OCI-LY7 (cell line): ENCODE measurements at regions not wholly inside any gene's neighbourhood (a gene's known extent, or its start where the extent isn't known, plus 50 kb on each side); places are given as distances from the start of the nearest gene placed in this dataset.
A peak's percentile ranks its signal among the peaks of the same experiment; 100 is the strongest.

Source experiments
- BruUV-seq: library from RNA; stranded (reverse); fragments of 400-500 nt; replicated peaks from 2 replicates; lab custom pipeline; 2021; lab: Mats Ljungman, UMichigan
- CTCF ChIA-PET: fragments of 300-600 bp; sonication (Branson Sonifier 250); formaldehyde crosslinking; loops from one replicate; lab custom pipeline; 2022; ENCODE audit warnings: antibody characterized with exemption; ENCODE audit not compliant: unreplicated experiment; lab: Charles Lee
- POLR2A ChIA-PET: fragments of 300-600 bp; sonication (Branson Sonifier 250); formaldehyde crosslinking; loops from one replicate; lab custom pipeline; 2022; ENCODE audit warnings: antibody characterized with exemption; lab: Charles Lee
- DNase-seq: peaks from one replicate; pipeline ENCODE4 v3.0.0-alpha.2; 2015; ENCODE audit warnings: low spot score
- H2AFZ ChIP-seq: fragments of 200-600 bp; sonication (generic), shearing (Covaris generic); 2 replicates; pipeline ENCODE4 v1.6.1; 2014; ENCODE audit warnings: mild to moderate bottlenecking, antibody characterized with exemption, low read length, moderate library complexity
- H3K27ac ChIP-seq: fragments of 200-600 bp; sonication (generic); 2 replicates; pipeline ENCODE4 v1.5.1; 2014; ENCODE audit warnings: mixed run types, low read depth, mild to moderate bottlenecking, moderate library complexity, low read length, inconsistent platforms; ENCODE audit not compliant: poor library complexity, severe bottlenecking
- H3K36me3 ChIP-seq: fragments of 200-600 bp; sonication (generic); 2 replicates; pipeline ENCODE4 v1.6.1; 2014; ENCODE audit warnings: mild to moderate bottlenecking, antibody characterized with exemption, low read length, moderate library complexity, mixed read lengths; ENCODE audit not compliant: insufficient read depth
- H3K4me1 ChIP-seq: fragments of 200-600 bp; sonication (generic); 2 replicates; pipeline ENCODE4 v1.5.1; 2014; ENCODE audit warnings: mild to moderate bottlenecking, low read length; ENCODE audit not compliant: insufficient read depth, poor library complexity, severe bottlenecking
- H3K4me2 ChIP-seq: fragments of 200-600 bp; sonication (generic); 2 replicates; pipeline ENCODE4 v1.6.1; 2014; ENCODE audit warnings: mild to moderate bottlenecking, low read length
- H3K4me3 ChIP-seq: fragments of 200-600 bp; sonication (generic); 2 replicates; pipeline ENCODE4 v1.5.1; 2014; ENCODE audit warnings: mild to moderate bottlenecking, low read depth, low read length; ENCODE audit not compliant: poor library complexity, severe bottlenecking
- H3K79me2 ChIP-seq: fragments of 200-600 bp; sonication (generic); 2 replicates; pipeline ENCODE4 v1.6.1; 2016; ENCODE audit warnings: low read depth, mild to moderate bottlenecking, low read length, moderate library complexity, mixed read lengths; ENCODE audit not compliant: insufficient read depth
- H3K9me2 ChIP-seq: fragments of 200-600 bp; sonication (generic); 2 replicates; pipeline ENCODE4 v1.6.1; 2016; ENCODE audit warnings: mild to moderate bottlenecking, low read length, mixed read lengths; ENCODE audit not compliant: insufficient read depth
- H3K9me3 ChIP-seq: fragments of 200-600 bp; sonication (generic); 2 replicates; pipeline ENCODE4 v1.6.1; 2014; ENCODE audit warnings: mild to moderate bottlenecking, mixed run types, low read length, mixed read lengths
- H4K20me1 ChIP-seq: fragments of 200-600 bp; sonication (generic); 2 replicates; pipeline ENCODE4 v1.6.1; 2014; ENCODE audit warnings: mild to moderate bottlenecking, antibody characterized with exemption, low read length, moderate library complexity, mixed read lengths; ENCODE audit not compliant: insufficient read depth
- CTCF ChIP-seq: fragments of 200-600 bp; sonication (generic); conservative IDR thresholded peaks from 2 replicates; pipeline ENCODE4 v1.5.1; 2014; ENCODE audit warnings: mild to moderate bottlenecking, antibody characterized with exemption, low read length, moderate library complexity, mixed read lengths
- EZH2phosphoT487 ChIP-seq: fragments of 200-600 bp; sonication (generic); IDR thresholded peaks from 2 replicates; pipeline ENCODE4 v1.6.1; 2018; ENCODE audit warnings: low read depth, borderline replicate concordance, mild to moderate bottlenecking, mixed run types, antibody characterized with exemption, low read length, moderate library complexity, mixed read lengths
- intact Hi-C: fragments of 100-400 bp; cut with micrococcal nuclease; formaldehyde crosslinking; loops from one replicate; pipeline ENCODE4 v1.10.0; 2022; ENCODE audit not compliant: unreplicated experiment

DNA sequence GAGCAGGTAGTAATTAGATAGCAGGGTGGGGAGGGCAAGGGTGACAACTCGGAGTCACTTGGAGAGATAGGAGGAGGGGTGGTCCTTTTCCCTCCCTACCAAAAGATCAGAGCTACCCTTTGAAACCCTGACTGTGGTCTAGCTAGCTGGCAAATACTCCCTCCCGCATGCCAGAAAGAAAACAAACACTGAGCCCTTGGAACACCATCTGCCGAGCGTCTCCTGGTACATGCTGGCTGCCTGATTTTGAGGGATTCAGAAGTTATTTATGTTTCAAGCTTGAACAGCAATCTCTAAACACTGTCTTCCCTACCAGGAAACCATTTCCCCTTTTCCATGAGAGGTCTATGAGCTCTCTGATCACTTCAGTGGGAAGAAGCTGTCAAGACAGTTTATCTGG lies 291.6 kb upstream of the CFAP20DC start:
- Histone ChIP-seq H3K9me2 (no peaks in the 10 kb centered on the region), H3K36me3 (no peaks in the 10 kb centered on the region), H3K9me3 (no peaks in the 10 kb centered on the region), H3K4me2 (no peak overlapping the region), H4K20me1 (no peaks in the 10 kb centered on the region), H3K27ac (no peak overlapping the region), H3K4me3 (no peak overlapping the region), H3K4me1 (no peaks in the 10 kb centered on the region), H3K79me2 (no peaks in the 10 kb centered on the region), H2AFZ (no peak overlapping the region)
- intact Hi-C loops: no loop called here
- no TSS peak for BruUV-seq
- DNase-seq: no peak
- TF ChIP-seq EZH2phosphoT487 (no peak), CTCF (no peak)
- POLR2A ChIA-PET: interaction anchor here (0.6 kb wide), 1 partner anchor 335 kb away, joined by 3 read pairs; no protein-coding TSS in a partner anchor
- CTCF ChIA-PET: no interaction called here

DNA sequence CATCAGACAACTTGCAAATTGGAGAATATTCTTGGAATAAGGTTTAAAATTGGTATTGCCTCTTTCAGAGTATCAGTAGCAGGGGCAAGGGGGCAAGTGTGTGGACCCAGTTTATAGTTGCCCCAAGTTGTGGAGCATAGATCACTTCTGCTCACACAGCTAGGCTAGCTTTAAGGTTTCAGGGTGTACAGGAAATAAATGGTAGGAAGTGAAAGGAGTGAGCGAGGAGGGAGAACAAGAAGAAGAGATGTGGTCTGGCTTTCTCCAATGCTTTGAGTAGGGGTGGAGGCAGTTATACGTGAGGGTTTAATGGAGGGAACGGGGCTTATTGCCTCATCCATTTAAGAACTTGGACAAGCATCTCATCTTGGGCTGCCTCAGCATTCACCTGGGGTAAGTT lies 290.0 kb upstream of the CFAP20DC start:
- no TSS peak for BruUV-seq
- no peaks in the 10 kb centered on the region for H3K4me1 ChIP-seq
- intact Hi-C loops: no loop called here
- no peaks in the 10 kb centered on the region for H4K20me1 ChIP-seq
- ChIA-PET CTCF (no interaction called here), POLR2A (no interaction called here)
- no peaks in the 10 kb centered on the region for H3K79me2 ChIP-seq
- H3K4me2 ChIP-seq: peak overlapping the region; percentile 27
- H3K36me3 ChIP-seq: no peaks in the 10 kb centered on the region
- no peak for DNase-seq
- H3K9me3 ChIP-seq: no peaks in the 10 kb centered on the region
- no peaks in the 10 kb centered on the region for H3K9me2 ChIP-seq
- H2AFZ ChIP-seq: no peak overlapping the region
- TF ChIP-seq CTCF: no peak
- no peak for TF ChIP-seq EZH2phosphoT487
- H3K4me3 ChIP-seq: no peak overlapping the region
- H3K27ac ChIP-seq: no peak overlapping the region

DNA sequence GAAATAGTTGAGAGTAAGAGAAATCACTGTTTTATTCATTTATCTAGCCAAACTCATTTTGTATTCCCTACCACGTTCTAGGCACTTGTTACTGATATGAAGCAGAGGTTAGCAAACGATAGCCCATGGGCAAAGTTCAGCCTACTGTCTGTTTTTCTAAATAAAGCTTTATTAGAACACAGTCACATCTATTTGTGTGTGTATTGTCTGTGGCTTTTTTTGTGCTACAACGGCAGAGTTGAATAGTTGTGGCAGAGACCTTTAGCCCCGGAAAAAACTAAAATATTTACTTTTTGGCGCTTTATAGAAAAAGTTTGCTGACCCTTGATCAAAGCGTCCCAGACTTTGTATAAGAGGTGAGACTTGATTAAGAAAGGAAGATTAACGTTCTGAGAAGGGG lies 289.1 kb upstream of the CFAP20DC start:
- DNase-seq: no peak
- Histone ChIP-seq H3K27ac (no peak overlapping the region), H3K79me2 (no peaks in the 10 kb centered on the region), H3K9me2 (no peaks in the 10 kb centered on the region), H3K36me3 (no peaks in the 10 kb centered on the region), H3K4me1 (no peaks in the 10 kb centered on the region), H3K4me2 (no peak overlapping the region), H4K20me1 (no peaks in the 10 kb centered on the region), H2AFZ (no peak overlapping the region), H3K4me3 (no peak overlapping the region), H3K9me3 (no peaks in the 10 kb centered on the region)
- TF ChIP-seq CTCF (no peak), EZH2phosphoT487 (no peak)
- no TSS peak for BruUV-seq
- intact Hi-C loops: no loop called here
- ChIA-PET CTCF (no interaction called here), POLR2A (no interaction called here)
